Keratinocyte (primary cell): ENCODE measurements at regions not wholly inside any gene's neighbourhood (a gene's known extent, or its start where the extent isn't known, plus 50 kb on each side); places are given as distances from the start of the nearest gene placed in this dataset.

Experiments used
- CTCF ChIP-seq, 3 experiments: IDR thresholded peaks in 1 of 3; conservative IDR thresholded peaks in 1 of 3; optimal IDR thresholded peaks in 1 of 3; 2 replicates in 2 of 3; 3 replicates in 1 of 3; pipeline versions ENCODE3 to v1.5.1; 2011; ENCODE audit warnings: low read length in 3 of 3, mild to moderate bottlenecking in 3 of 3, moderate library complexity in 2 of 3, control low read depth in 1 of 3, inconsistent platforms in 1 of 3; ENCODE audit not compliant: insufficient read depth in 2 of 3; ENCODE audit errors: extremely low read depth in 1 of 3
- EZH2 ChIP-seq: IDR thresholded peaks from one replicate; pipeline ENCODE4 v1.6.1; 2012; ENCODE audit warnings: inconsistent platforms, mild to moderate bottlenecking, low read length, moderate library complexity

- TF ChIP-seq CTCF (optimal IDR thresholded peaks at IDR 0.05 in 1 of 3, IDR thresholded peaks at IDR 0.05 in 1 of 3, conservative IDR thresholded peaks at IDR 0.05 in 1 of 3; ENCODE audit: extremely low read depth in 1 of 3, insufficient read depth in 2 of 3, low read length in 3 of 3) (no peak), EZH2 (no peak)
Measured at GRCh38 chr2:153546358-153546757, 67.8 kb upstream of the RPRM start.
